Bronchial epithelial cell (primary cell): ENCODE measurements at regions not wholly inside any gene's neighbourhood (a gene's known extent, or its start where the extent isn't known, plus 50 kb on each side); places are given as distances from the start of the nearest gene placed in this dataset.

Experiments used
- DNase-seq: peaks from one replicate; pipeline ENCODE4 v3.0.0-alpha.2; 2010; ENCODE audit warnings: low read depth
- FAIRE-seq: peaks from 2 replicates; lab custom pipeline; 2011; peaks lifted over from hg19 to GRCh38; lab: Jason Lieb, UNC
- H3K27me3 ChIP-seq: 2 replicates; pipeline ENCODE4 v1.5.1; 2011; ENCODE audit warnings: low read length; ENCODE audit not compliant: control insufficient read depth, insufficient read depth
- H3K36me3 ChIP-seq: 2 replicates; pipeline ENCODE4 v1.5.1; 2011; ENCODE audit warnings: low read length; ENCODE audit not compliant: control insufficient read depth, insufficient read depth
- H3K4me3 ChIP-seq: 2 replicates; pipeline ENCODE4 v1.5.1; 2011; ENCODE audit warnings: mild to moderate bottlenecking, low read depth, low read length, control low read depth
- CTCF ChIP-seq: IDR thresholded peaks from 2 replicates; pipeline ENCODE4 v1.5.1; 2011; ENCODE audit warnings: mild to moderate bottlenecking, moderate library complexity, low read length, control low read depth, inconsistent platforms; ENCODE audit not compliant: insufficient read depth, severe bottlenecking

- H3K4me3 ChIP-seq = no peak overlapping the region
- no peaks in the 10 kb centered on the region for H3K27me3 ChIP-seq
- DNase-seq = no peak
- H3K36me3 ChIP-seq = no peaks in the 10 kb centered on the region
- FAIRE-seq = no peak
- no peak for TF ChIP-seq CTCF
These were observed 203.9 kb upstream of the RGPD4 start for GRCh38 chr2:107622741-107623310.

- Histone ChIP-seq H3K27me3 (no peaks in the 10 kb centered on the region), H3K4me3 (no peak overlapping the region), H3K36me3 (no peaks in the 10 kb centered on the region)
- no peak for TF ChIP-seq CTCF
- DNase-seq (no peak), FAIRE-seq (no peak)
These were observed 200.7 kb upstream of the RGPD4 start for GRCh38 chr2:107625982-107626381.

- Histone ChIP-seq H3K4me3 (no peak overlapping the region), H3K36me3 (no peaks in the 10 kb centered on the region), H3K27me3 (no peaks in the 10 kb centered on the region)
- no peak for FAIRE-seq
- no peak for DNase-seq
- TF ChIP-seq CTCF = no peak
These were observed 199.5 kb upstream of the RGPD4 start for GRCh38 chr2:107627164-107627563.

GRCh38 chr2:107627926-107628325 is 198.8 kb upstream of the RGPD4 start:
- Histone ChIP-seq H3K36me3 (no peaks in the 10 kb centered on the region), H3K27me3 (no peaks in the 10 kb centered on the region), H3K4me3 (no peak overlapping the region)
- no peak for TF ChIP-seq CTCF
- FAIRE-seq = no peak
- DNase-seq = no peak

- DNase-seq (peak; percentile 93), FAIRE-seq (no peak)
- H3K27me3 ChIP-seq = no peaks in the 10 kb centered on the region
- no peaks in the 10 kb centered on the region for H3K36me3 ChIP-seq
- no peak overlapping the region for H3K4me3 ChIP-seq
- TF ChIP-seq CTCF = no peak
These were observed 193.0 kb upstream of the RGPD4 start for GRCh38 chr2:107633580-107634147.

- no peaks in the 10 kb centered on the region for H3K36me3 ChIP-seq
- FAIRE-seq = no peak
- TF ChIP-seq CTCF = no peak
- no peak overlapping the region for H3K4me3 ChIP-seq
- no peaks in the 10 kb centered on the region for H3K27me3 ChIP-seq
- DNase-seq = no peak
These were observed 192.5 kb upstream of the RGPD4 start for GRCh38 chr2:107634172-107634571.
